HCT116 (cell line): ENCODE measurements at regions not wholly inside any gene's neighbourhood (a gene's known extent, or its start where the extent isn't known, plus 50 kb on each side); places are given as distances from the start of the nearest gene placed in this dataset.

Experiments used
- ATAC-seq: fragments of 200-7000 bp; cut with Tn5 transposase; 2 replicates; pipeline ENCODE4 v1.9.1; 2020; ENCODE audit warnings: mild to moderate bottlenecking, moderate library complexity
- BruUV-seq: library from RNA; stranded (reverse); fragments of 400-500 nt; replicated peaks from 2 replicates; lab custom pipeline; 2021; lab: Mats Ljungman, UMichigan
- CTCF ChIA-PET: fragments of 300-600 bp; sonication (Branson Sonifier 250); formaldehyde crosslinking; loops from one replicate; lab custom pipeline; 2021; ENCODE audit warnings: antibody characterized with exemption; lab: Charles Lee
- POLR2A ChIA-PET: fragments of 300-600, 350-600 bp; sonication (Branson Sonifier 250); formaldehyde crosslinking; loops from one replicate; lab custom pipeline; 2021; ENCODE audit warnings: antibody characterized with exemption; lab: Charles Lee
- RAD21 ChIA-PET, 2 experiments: fragments of 300-600 bp; sonication (Branson Sonifier 250); formaldehyde crosslinking; loops; one replicate each; lab custom pipeline; 2023; ENCODE audit warnings: low total read pairs in 2 of 2; ENCODE audit not compliant: uncharacterized antibody in 2 of 2, unreplicated experiment in 2 of 2, low non-redundant PET in 1 of 2; lab: Charles Lee
- DNase-seq: peaks from one replicate; pipeline ENCODE4 v3.0.0-alpha.2; 2010; ENCODE audit warnings: low read depth, low spot score
- H2AFZ ChIP-seq: fragments of 200-600 bp; shearing (Covaris generic), sonication (generic); 2 replicates; pipeline ENCODE4 v1.6.1; 2017; ENCODE audit warnings: low read depth, mixed run types, mixed read lengths, antibody characterized with exemption, low read length; ENCODE audit not compliant: poor library complexity, severe bottlenecking
- H3K27ac ChIP-seq: 2 replicates; pipeline ENCODE4 v1.5.1; 2012; ENCODE audit warnings: low read depth, low read length
- H3K27me3 ChIP-seq: fragments of 200-600 bp; sonication (generic); 2 replicates; pipeline ENCODE4 v1.6.1; 2016; ENCODE audit warnings: mixed run types, low read length, mixed read lengths; ENCODE audit not compliant: insufficient read depth
- H3K36me3 ChIP-seq, 2 experiments: fragments of 200-500 bp in 1 of 2; fragments of 200-600 bp in 1 of 2; sonication (Bioruptor generic) in 1 of 2; sonication (generic) in 1 of 2; 2 replicates each; pipeline versions ENCODE4 v1.5.1 to v1.6.1; 2014 to 2016; ENCODE audit warnings: low read length in 2 of 2, inconsistent platforms in 1 of 2, mixed read lengths in 1 of 2, mixed run types in 1 of 2; ENCODE audit not compliant: insufficient read depth in 2 of 2, control insufficient read depth in 1 of 2
- H3K4me1 ChIP-seq, 2 experiments: fragments of 200-600 bp in 1 of 2; sonication (generic) in 1 of 2; 2 replicates each; pipeline versions ENCODE4 v1.5.1 to v1.6.1; 2012 to 2017; ENCODE audit warnings: low read length in 2 of 2, inconsistent platforms in 1 of 2, mild to moderate bottlenecking in 1 of 2, mixed read lengths in 1 of 2, mixed run types in 1 of 2, moderate library complexity in 1 of 2; ENCODE audit not compliant: insufficient read depth in 2 of 2, control insufficient read depth in 1 of 2
- H3K4me2 ChIP-seq: fragments of 200-600 bp; sonication (generic); 2 replicates; pipeline ENCODE4 v1.6.1; 2017; ENCODE audit warnings: mixed run types, low read length, mixed read lengths
- H3K4me3 ChIP-seq, 2 experiments: fragments of 200-600 bp in 1 of 2; sonication (generic) in 1 of 2; replicated peaks in 1 of 2; 2 replicates each; pipeline ENCODE4 v1.5.1; 2011 to 2016; ENCODE audit warnings: low read length in 2 of 2, control low read depth in 1 of 2, low read depth in 1 of 2, mild to moderate bottlenecking in 1 of 2, mixed read lengths in 1 of 2, mixed run types in 1 of 2
- H3K79me2 ChIP-seq: fragments of 200-600 bp; sonication (generic); 2 replicates; pipeline ENCODE4 v1.6.1; 2017; ENCODE audit warnings: mild to moderate bottlenecking, mixed run types, low read length, moderate library complexity, mixed read lengths; ENCODE audit not compliant: insufficient read depth
- H3K9ac ChIP-seq: fragments of 200-600 bp; sonication (generic); 2 replicates; pipeline ENCODE4 v1.6.1; 2016; ENCODE audit warnings: low read length, mixed read lengths
- H3K9me2 ChIP-seq: fragments of 200-600 bp; sonication (generic), shearing (Covaris generic); 2 replicates; pipeline ENCODE4 v1.6.1; 2017; ENCODE audit warnings: mixed run types, mild to moderate bottlenecking, moderate library complexity; ENCODE audit not compliant: insufficient read depth
- H3K9me3 ChIP-seq, 2 experiments: fragments of 200-500 bp in 1 of 2; fragments of 200-600 bp in 1 of 2; sonication (Bioruptor generic) in 1 of 2; sonication (generic) in 1 of 2; 2 replicates each; pipeline ENCODE4 v1.6.1; 2014 to 2017; ENCODE audit warnings: low read length in 2 of 2, mixed read lengths in 2 of 2, inconsistent platforms in 1 of 2, low read depth in 1 of 2, mild to moderate bottlenecking in 1 of 2, mixed run types in 1 of 2, moderate library complexity in 1 of 2; ENCODE audit not compliant: control insufficient read depth in 1 of 2, insufficient read depth in 1 of 2
- H4K20me1 ChIP-seq: fragments of 200-600 bp; sonication (generic), shearing (Covaris generic); 2 replicates; pipeline ENCODE4 v1.6.1; 2017; ENCODE audit warnings: mixed run types, mild to moderate bottlenecking, moderate library complexity; ENCODE audit not compliant: insufficient read depth
- CBX3 ChIP-seq: IDR thresholded peaks from 2 replicates; pipeline ENCODE4 v1.6.1; 2012; ENCODE audit warnings: low read depth
- ELF1 ChIP-seq: IDR thresholded peaks from 2 replicates; pipeline ENCODE4 v1.6.1; 2012; ENCODE audit warnings: low read depth, borderline replicate concordance
- EZH2phosphoT487 ChIP-seq: fragments of 200-600 bp; IDR thresholded peaks from 2 replicates; pipeline ENCODE4 v1.6.1; 2018; ENCODE audit warnings: antibody characterized with exemption, borderline replicate concordance
- FOSL1 ChIP-seq: IDR thresholded peaks from 2 replicates; pipeline ENCODE4 v1.6.1; 2012; ENCODE audit warnings: low read depth
- MAX ChIP-seq: IDR thresholded peaks from 2 replicates; pipeline ENCODE4 v1.6.1; 2012
- REST ChIP-seq: IDR thresholded peaks from 2 replicates; pipeline ENCODE4 v1.6.1; 2012; ENCODE audit warnings: low read depth
- SRF ChIP-seq: IDR thresholded peaks from 2 replicates; pipeline ENCODE4 v1.6.1; 2012; ENCODE audit warnings: low read depth
- TCF7L2 ChIP-seq: IDR thresholded peaks from 2 replicates; pipeline ENCODE4 v1.7.0; 2011; ENCODE audit warnings: borderline replicate concordance, inconsistent platforms; ENCODE audit not compliant: insufficient read depth, insufficient read length; ENCODE audit errors: extremely low read depth
- intact Hi-C: fragments of 100-400 bp; cut with micrococcal nuclease; formaldehyde crosslinking; loops from 2 replicates; pipeline ENCODE4 v1.10.0; 2022
- TF ChIP-seq, protein P1 (sequence below), 3 experiments: fragments of 200-600 bp in 1 of 3; sonication (generic) in 1 of 3; IDR thresholded peaks in 2 of 3; conservative IDR thresholded peaks in 1 of 3; 2 replicates each; pipeline ENCODE4 v1.5.1; 2012 to 2017; ENCODE audit warnings: low read depth in 2 of 3, low read length in 2 of 3, antibody characterized with exemption in 1 of 3, borderline replicate concordance in 1 of 3, control low read depth in 1 of 3, mild to moderate bottlenecking in 1 of 3, mixed read lengths in 1 of 3, mixed run types in 1 of 3, moderate library complexity in 1 of 3; ENCODE audit not compliant: insufficient read depth in 1 of 3

- POLR2A ChIA-PET, result no interaction called here
- Histone ChIP-seq H3K4me3 (no peak overlapping the region), H3K9ac (no peak overlapping the region), H3K27me3 (no peaks in the 10 kb centered on the region), H3K36me3 (no peaks in the 10 kb centered on the region), H3K9me3 (peaks cover 0 to 5% of the 10 kb centered on the region in 2 experiments; a peak in 1 of 4 replicates), H4K20me1 (no peaks in the 10 kb centered on the region), H2AFZ (no peak overlapping the region), H3K4me2 (no peak overlapping the region), H3K9me2 (no peaks in the 10 kb centered on the region), H3K4me1 (peaks cover 32 to 40% of the 10 kb centered on the region in 2 experiments), H3K27ac (no peak overlapping the region), H3K79me2 (no peaks in the 10 kb centered on the region)
- DNase-seq, result no peak
- RAD21 ChIA-PET, result no interaction called here
- intact Hi-C loops, result no loop called here
- CTCF ChIA-PET, result no interaction called here
- ATAC-seq, result no peak
- BruUV-seq, result no TSS peak
- no peak for TF ChIP-seq REST
- TF ChIP-seq CBX3, result no peak
- TF ChIP-seq MAX, result no peak
- TF ChIP-seq ELF1, result no peak
- TF ChIP-seq FOSL1, result no peak
- TF ChIP-seq SRF, result no peak
- no peak for TF ChIP-seq EZH2phosphoT487
- TF ChIP-seq, protein P1, sequence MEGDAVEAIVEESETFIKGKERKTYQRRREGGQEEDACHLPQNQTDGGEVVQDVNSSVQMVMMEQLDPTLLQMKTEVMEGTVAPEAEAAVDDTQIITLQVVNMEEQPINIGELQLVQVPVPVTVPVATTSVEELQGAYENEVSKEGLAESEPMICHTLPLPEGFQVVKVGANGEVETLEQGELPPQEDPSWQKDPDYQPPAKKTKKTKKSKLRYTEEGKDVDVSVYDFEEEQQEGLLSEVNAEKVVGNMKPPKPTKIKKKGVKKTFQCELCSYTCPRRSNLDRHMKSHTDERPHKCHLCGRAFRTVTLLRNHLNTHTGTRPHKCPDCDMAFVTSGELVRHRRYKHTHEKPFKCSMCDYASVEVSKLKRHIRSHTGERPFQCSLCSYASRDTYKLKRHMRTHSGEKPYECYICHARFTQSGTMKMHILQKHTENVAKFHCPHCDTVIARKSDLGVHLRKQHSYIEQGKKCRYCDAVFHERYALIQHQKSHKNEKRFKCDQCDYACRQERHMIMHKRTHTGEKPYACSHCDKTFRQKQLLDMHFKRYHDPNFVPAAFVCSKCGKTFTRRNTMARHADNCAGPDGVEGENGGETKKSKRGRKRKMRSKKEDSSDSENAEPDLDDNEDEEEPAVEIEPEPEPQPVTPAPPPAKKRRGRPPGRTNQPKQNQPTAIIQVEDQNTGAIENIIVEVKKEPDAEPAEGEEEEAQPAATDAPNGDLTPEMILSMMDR (IDR thresholded peaks at IDR 0.05 in 2 of 3, conservative IDR thresholded peaks at IDR 0.05 in 1 of 3; ENCODE audit: borderline replicate concordance in 1 of 3, insufficient read depth in 1 of 3, low read depth in 2 of 3, low read length in 2 of 3), result no peak
- no peak for TF ChIP-seq TCF7L2
Measured at GRCh38 chr6:3915076-3915791, 66.1 kb downstream of the FAM50B start.
